NCI-H82 (cell line): ENCODE measurements at regions not wholly inside any gene's neighbourhood (a gene's known extent, or its start where the extent isn't known, plus 50 kb on each side); places are given as distances from the start of the nearest gene placed in this dataset.
"Not testable (repeated sequence)": the region's sequence is repeated elsewhere in the genome, so short reads cannot be mapped to it uniquely, and the experiment has no call there.

ENCODE experiments used
- DNase-seq: peaks from one replicate; lab custom pipeline; 2025; lab: John Stamatoyannopoulos, UW

GRCh38 chr6:130557481-130558112 lies 191.8 kb downstream of the TMEM200A start:
- no peak for DNase-seq

GRCh38 chr6:130558131-130558530 lies 192.3 kb downstream of the TMEM200A start:
- DNase-seq = no peak

- DNase-seq = no peak
These were observed 193.3 kb downstream of the TMEM200A start for GRCh38 chr6:130559166-130559565.

- no peak for DNase-seq
These were observed 194.4 kb downstream of the TMEM200A start for GRCh38 chr6:130560231-130560630.

GRCh38 chr6:130561159-130561558 lies 195.3 kb downstream of the TMEM200A start:
- not testable (repeated sequence) for DNase-seq

GRCh38 chr6:130565696-130566095 lies 199.9 kb downstream of the TMEM200A start:
- DNase-seq = no peak

GRCh38 chr6:130574146-130574545 lies 208.3 kb downstream of the TMEM200A start:
- peak; percentile 76 for DNase-seq

- peak; percentile 28 for DNase-seq
These were observed 209.7 kb downstream of the TMEM200A start for GRCh38 chr6:130575557-130575956.

GRCh38 chr6:130575971-130576370 lies 210.2 kb downstream of the TMEM200A start:
- no peak for DNase-seq

GRCh38 chr6:130577178-130577919 lies 211.5 kb downstream of the TMEM200A start:
- DNase-seq = no peak

- no peak for DNase-seq
These were observed 212.9 kb downstream of the TMEM200A start for GRCh38 chr6:130578713-130579112.

GRCh38 chr6:130583268-130583667 lies 217.5 kb downstream of the TMEM200A start:
- DNase-seq = no peak

- DNase-seq = no peak
These were observed 219.8 kb downstream of the TMEM200A start for GRCh38 chr6:130585587-130585986.

GRCh38 chr6:130587778-130588520 lies 222.1 kb downstream of the TMEM200A start:
- no peak for DNase-seq

GRCh38 chr6:130593200-130593599 lies 227.4 kb downstream of the TMEM200A start:
- DNase-seq = no peak

- no peak for DNase-seq
These were observed 228.1 kb downstream of the TMEM200A start for GRCh38 chr6:130593948-130594347.

- no peak for DNase-seq
These were observed 228.9 kb upstream of the SMLR1 start for GRCh38 chr6:130598021-130598989.

- DNase-seq = no peak
These were observed 226.3 kb upstream of the SMLR1 start for GRCh38 chr6:130600880-130601341.

- no peak for DNase-seq
These were observed 224.9 kb upstream of the SMLR1 start for GRCh38 chr6:130602151-130602770.

GRCh38 chr6:130603391-130603790 lies 223.8 kb upstream of the SMLR1 start:
- DNase-seq = no peak

GRCh38 chr6:130604841-130605399 lies 222.3 kb upstream of the SMLR1 start:
- no peak for DNase-seq
